ENCODE measurements at regions not wholly inside any gene's neighbourhood (a gene's known extent, or its start where the extent isn't known, plus 50 kb on each side); places are given as distances from the start of the nearest gene placed in this dataset.

- no peak overlapping the region for H3K4me3 ChIP-seq
- DNase-seq: no peak
- TF ChIP-seq POLR2A (IDR thresholded peaks at IDR 0.05): no peak
- TF ChIP-seq, protein P1, sequence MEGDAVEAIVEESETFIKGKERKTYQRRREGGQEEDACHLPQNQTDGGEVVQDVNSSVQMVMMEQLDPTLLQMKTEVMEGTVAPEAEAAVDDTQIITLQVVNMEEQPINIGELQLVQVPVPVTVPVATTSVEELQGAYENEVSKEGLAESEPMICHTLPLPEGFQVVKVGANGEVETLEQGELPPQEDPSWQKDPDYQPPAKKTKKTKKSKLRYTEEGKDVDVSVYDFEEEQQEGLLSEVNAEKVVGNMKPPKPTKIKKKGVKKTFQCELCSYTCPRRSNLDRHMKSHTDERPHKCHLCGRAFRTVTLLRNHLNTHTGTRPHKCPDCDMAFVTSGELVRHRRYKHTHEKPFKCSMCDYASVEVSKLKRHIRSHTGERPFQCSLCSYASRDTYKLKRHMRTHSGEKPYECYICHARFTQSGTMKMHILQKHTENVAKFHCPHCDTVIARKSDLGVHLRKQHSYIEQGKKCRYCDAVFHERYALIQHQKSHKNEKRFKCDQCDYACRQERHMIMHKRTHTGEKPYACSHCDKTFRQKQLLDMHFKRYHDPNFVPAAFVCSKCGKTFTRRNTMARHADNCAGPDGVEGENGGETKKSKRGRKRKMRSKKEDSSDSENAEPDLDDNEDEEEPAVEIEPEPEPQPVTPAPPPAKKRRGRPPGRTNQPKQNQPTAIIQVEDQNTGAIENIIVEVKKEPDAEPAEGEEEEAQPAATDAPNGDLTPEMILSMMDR (IDR thresholded peaks at IDR 0.05): no peak
- WGBS, 4 donors: 83 to 94% (median 90%) methylated on average over 1 of the region's 1 CpG
- intact Hi-C loops (cut with DNase I): no loop called here
- H3K4me1 ChIP-seq: no peaks in the 10 kb centered on the region
- no peaks in the 10 kb centered on the region for H3K27me3 ChIP-seq
- ATAC-seq: no peak
- no peaks in the 10 kb centered on the region for H3K36me3 ChIP-seq
- no peak overlapping the region for H3K27ac ChIP-seq
- peaks cover 0 to 3% (median 0%) of the 10 kb centered on the region in 12 donors for H3K9me3 ChIP-seq
Observed at GRCh38 chr7:12002428-12002827, 170.4 kb upstream of the THSD7A start.

GRCh38 chr7:12004581-12004980, 172.6 kb upstream of the THSD7A start:
- H3K4me3 ChIP-seq: no peak overlapping the region
- ATAC-seq (no peak), DNase-seq (no peak)
- H3K36me3 ChIP-seq: no peaks in the 10 kb centered on the region
- TF ChIP-seq POLR2A (IDR thresholded peaks at IDR 0.05): no peak
- TF ChIP-seq, protein P1 (IDR thresholded peaks at IDR 0.05): no peak
- H3K9me3 ChIP-seq: no peaks in the 10 kb centered on the region
- H3K27me3 ChIP-seq: no peaks in the 10 kb centered on the region
- H3K4me1 ChIP-seq: no peaks in the 10 kb centered on the region
- WGBS, 4 donors: 79 to 86% (median 81%) methylated on average over 5 of the region's 5 CpGs
- intact Hi-C loops (cut with DNase I): no loop called here
- no peak overlapping the region for H3K27ac ChIP-seq

GRCh38 chr7:12007576-12007975, 175.6 kb upstream of the THSD7A start:
- no peak overlapping the region for H3K4me3 ChIP-seq
- H3K36me3 ChIP-seq: no peaks in the 10 kb centered on the region
- TF ChIP-seq, protein P1 (IDR thresholded peaks at IDR 0.05): no peak
- no peak for TF ChIP-seq POLR2A (IDR thresholded peaks at IDR 0.05)
- H3K27ac ChIP-seq: no peak overlapping the region
- H3K9me3 ChIP-seq: no peaks in the 10 kb centered on the region
- H3K4me1 ChIP-seq: no peaks in the 10 kb centered on the region
- 43 to 55% (median 49%) methylated on average over 2 of the region's 2 CpGs for WGBS, 4 donors
- DNase-seq (no peak), ATAC-seq (no peak)
- H3K27me3 ChIP-seq: no peaks in the 10 kb centered on the region
- intact Hi-C loops (cut with DNase I): no loop called here

DNA sequence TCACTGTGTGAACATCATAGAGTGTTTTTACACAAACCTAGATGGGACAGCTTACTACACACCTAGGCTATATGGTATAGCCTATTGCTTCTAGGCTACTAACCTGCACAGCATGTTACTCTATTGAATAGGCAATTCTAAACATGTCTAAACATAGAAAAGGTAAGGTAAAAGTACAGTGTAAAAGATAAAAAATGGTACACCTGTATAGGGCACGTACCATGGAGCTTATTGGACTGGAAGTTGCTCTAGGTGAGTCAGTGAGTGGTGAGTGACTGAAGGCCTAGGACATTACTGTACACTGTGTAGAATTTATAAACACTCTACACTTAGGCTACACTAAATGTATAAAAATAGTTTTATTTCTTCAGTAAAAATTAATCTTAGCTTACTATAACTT, 182.0 kb upstream of the THSD7A start:
- WGBS, 4 donors: 80 to 92% (median 84%) methylated on average over 1 of the region's 1 CpG

More for the DNA sequence above, 182.0 kb upstream of the THSD7A start:
- no peak for DNase-seq
- intact Hi-C loops (cut with DNase I): no loop called here
- TF ChIP-seq, protein P1 (IDR thresholded peaks at IDR 0.05): no peak
- TF ChIP-seq POLR2A (IDR thresholded peaks at IDR 0.05): no peak
- Histone ChIP-seq H3K9me3 (no peaks in the 10 kb centered on the region), H3K27ac (no peak overlapping the region), H3K27me3 (no peaks in the 10 kb centered on the region), H3K36me3 (no peaks in the 10 kb centered on the region), H3K4me1 (no peaks in the 10 kb centered on the region), H3K4me3 (no peak overlapping the region)
- no peak for ATAC-seq

Data from heart left ventricle (tissue), 16 donors.